Nephron progenitor cell (in vitro differentiated cells): ENCODE measurements at regions not wholly inside any gene's neighbourhood (a gene's known extent, or its start where the extent isn't known, plus 50 kb on each side); places are given as distances from the start of the nearest gene placed in this dataset.

Experiments used
- DNase-seq: peaks from one replicate; pipeline ENCODE4 v3.0.0; 2021
- H3K27ac Mint-ChIP-seq: 2 replicates; pipeline ENCODE4 v1.8.0; 2021; ENCODE audit warnings: mild to moderate bottlenecking, moderate library complexity, mixed read lengths
- H3K27me3 Mint-ChIP-seq: 2 replicates; pipeline ENCODE4 v1.8.0; 2021; ENCODE audit warnings: mild to moderate bottlenecking, low read depth, mixed read lengths; ENCODE audit not compliant: poor library complexity
- H3K36me3 Mint-ChIP-seq: 2 replicates; pipeline ENCODE4 v1.8.0; 2021; ENCODE audit warnings: low read depth, mixed read lengths
- H3K4me1 Mint-ChIP-seq: 2 replicates; pipeline ENCODE4 v1.8.0; 2021; ENCODE audit warnings: mixed read lengths
- H3K4me3 Mint-ChIP-seq: 2 replicates; pipeline ENCODE4 v1.8.0; 2021; ENCODE audit warnings: mild to moderate bottlenecking, moderate library complexity, mixed read lengths
- H3K9me3 Mint-ChIP-seq: 2 replicates; pipeline ENCODE4 v1.8.0; 2021; ENCODE audit warnings: mild to moderate bottlenecking, moderate library complexity, mixed read lengths
- CTCF ChIP-seq: fragments of 200-600 bp; sonication (generic); IDR thresholded peaks from 2 replicates; pipeline ENCODE4 v1.5.0; 2021; ENCODE audit warnings: antibody characterized with exemption

GRCh38 chr10:108454793-108455192, 1290.3 kb upstream of the SORCS1 start:
- Mint-ChIP-seq H3K9me3 (no peaks in the 10 kb centered on the region), H3K4me3 (no peak overlapping the region), H3K27ac (no peak overlapping the region), H3K27me3 (peaks cover 5% of the 10 kb centered on the region), H3K4me1 (no peaks in the 10 kb centered on the region), H3K36me3 (no peaks in the 10 kb centered on the region)
- TF ChIP-seq CTCF: no peak
- DNase-seq: no peak

- Mint-ChIP-seq H3K4me1 (no peaks in the 10 kb centered on the region), H3K36me3 (no peaks in the 10 kb centered on the region), H3K27ac (no peak overlapping the region), H3K4me3 (no peak overlapping the region), H3K9me3 (no peaks in the 10 kb centered on the region), H3K27me3 (peaks cover 5% of the 10 kb centered on the region)
- TF ChIP-seq CTCF: no peak
- DNase-seq: no peak
Observed at GRCh38 chr10:108454224-108454623, 1289.7 kb upstream of the SORCS1 start.

- no peak overlapping the region for H3K27ac Mint-ChIP-seq
- no peak for TF ChIP-seq CTCF
- H3K4me1 Mint-ChIP-seq: no peaks in the 10 kb centered on the region
- H3K36me3 Mint-ChIP-seq: no peaks in the 10 kb centered on the region
- H3K4me3 Mint-ChIP-seq: no peak overlapping the region
- no peaks in the 10 kb centered on the region for H3K9me3 Mint-ChIP-seq
- peaks cover 5% of the 10 kb centered on the region for H3K27me3 Mint-ChIP-seq
- no peak for DNase-seq
Observed at GRCh38 chr10:108453166-108453565, 1288.7 kb upstream of the SORCS1 start.

- H3K27ac Mint-ChIP-seq: no peak overlapping the region
- no peak overlapping the region for H3K4me3 Mint-ChIP-seq
- H3K4me1 Mint-ChIP-seq: no peaks in the 10 kb centered on the region
- no peak for DNase-seq
- no peak for TF ChIP-seq CTCF
- H3K36me3 Mint-ChIP-seq: no peaks in the 10 kb centered on the region
- H3K9me3 Mint-ChIP-seq: no peaks in the 10 kb centered on the region
- peaks cover 5% of the 10 kb centered on the region for H3K27me3 Mint-ChIP-seq
Observed at GRCh38 chr10:108452533-108452932, 1288.0 kb upstream of the SORCS1 start.

GRCh38 chr10:108450280-108450679, 1285.8 kb upstream of the SORCS1 start:
- DNase-seq: no peak
- H3K27me3 Mint-ChIP-seq: peaks cover 5% of the 10 kb centered on the region

More at GRCh38 chr10:108450280-108450679, 1285.8 kb upstream of the SORCS1 start:
- no peaks in the 10 kb centered on the region for H3K36me3 Mint-ChIP-seq
- H3K27ac Mint-ChIP-seq: no peak overlapping the region
- no peaks in the 10 kb centered on the region for H3K4me1 Mint-ChIP-seq
- no peak overlapping the region for H3K4me3 Mint-ChIP-seq
- H3K9me3 Mint-ChIP-seq: no peaks in the 10 kb centered on the region
- TF ChIP-seq CTCF: no peak
